CD4-positive, alpha-beta T cell treated with Interleukin-4 for 1 hour (primary cell): ENCODE measurements at regions not wholly inside any gene's neighbourhood (a gene's known extent, or its start where the extent isn't known, plus 50 kb on each side); places are given as distances from the start of the nearest gene placed in this dataset.

Experiments used
- DNase-seq, 2 donors: peaks; one replicate each; pipeline ENCODE4 v3.0.0-alpha.2; 2020 to 2022

DNA sequence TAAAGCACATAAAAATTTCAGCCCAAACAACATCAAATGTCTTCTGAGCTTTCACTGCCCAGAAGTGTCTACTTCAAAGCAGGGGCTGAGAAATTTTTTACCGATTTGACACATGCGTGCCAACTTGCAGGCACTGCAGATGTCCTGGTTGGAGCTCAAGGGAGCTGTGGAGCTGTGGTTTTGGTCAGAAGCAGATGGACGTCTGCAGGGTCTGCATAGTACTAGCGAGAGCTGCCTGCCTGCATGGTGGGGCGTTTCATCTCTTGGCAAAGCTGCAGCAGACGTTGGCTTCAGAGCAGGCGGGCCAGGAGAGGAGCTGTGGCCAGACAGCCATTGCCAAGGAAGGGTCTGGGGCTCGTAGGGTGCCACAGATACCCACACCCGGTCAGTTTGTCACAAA, 296.7 kb downstream of the GLRX3 start:
- DNase-seq: no peak

DNA sequence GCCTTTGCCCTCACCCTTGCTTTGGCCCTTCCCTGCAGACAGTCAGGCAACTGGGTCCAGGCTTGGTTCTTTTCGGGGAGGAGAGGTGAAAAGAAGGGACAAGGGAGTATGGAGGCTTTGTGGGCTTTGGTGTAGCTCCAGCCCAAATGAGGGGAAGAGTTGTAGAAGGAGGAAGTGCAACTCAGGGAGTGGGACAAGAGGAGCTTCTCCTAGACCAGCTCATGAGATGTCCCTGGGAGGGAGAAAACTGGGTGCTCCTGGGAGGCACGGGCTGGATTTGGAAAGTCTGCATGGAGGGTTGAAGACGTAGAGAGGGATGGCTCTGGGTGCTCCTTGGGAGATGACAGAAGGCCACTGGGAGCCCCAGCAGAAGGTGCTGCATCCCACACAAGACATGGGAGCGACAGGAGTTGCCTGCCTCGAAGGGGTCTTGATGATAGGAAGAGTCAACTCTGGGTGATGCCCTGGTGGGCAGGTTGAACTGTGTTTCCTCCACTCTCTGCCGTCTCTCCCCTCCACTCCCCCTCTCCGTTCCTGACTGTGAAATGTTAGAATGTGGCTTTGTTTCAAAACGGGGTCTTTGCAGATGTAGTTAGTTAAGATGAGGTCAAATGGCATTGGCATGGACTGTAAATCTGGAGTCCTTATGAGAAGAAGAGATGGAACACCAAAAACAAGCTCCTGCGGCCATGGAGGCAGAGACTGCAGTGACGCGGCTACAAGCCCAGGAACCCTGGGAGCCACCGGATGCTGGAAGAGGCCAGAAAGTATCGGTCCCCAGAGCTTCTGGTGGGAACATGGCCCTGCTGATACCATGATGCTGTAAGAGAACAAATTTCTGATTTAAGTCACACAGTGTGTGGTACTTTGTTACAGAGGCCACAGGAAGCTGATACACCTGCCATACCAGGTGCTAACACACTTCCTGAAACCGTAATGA, 298.5 kb downstream of the GLRX3 start:
- no peak for DNase-seq

DNA sequence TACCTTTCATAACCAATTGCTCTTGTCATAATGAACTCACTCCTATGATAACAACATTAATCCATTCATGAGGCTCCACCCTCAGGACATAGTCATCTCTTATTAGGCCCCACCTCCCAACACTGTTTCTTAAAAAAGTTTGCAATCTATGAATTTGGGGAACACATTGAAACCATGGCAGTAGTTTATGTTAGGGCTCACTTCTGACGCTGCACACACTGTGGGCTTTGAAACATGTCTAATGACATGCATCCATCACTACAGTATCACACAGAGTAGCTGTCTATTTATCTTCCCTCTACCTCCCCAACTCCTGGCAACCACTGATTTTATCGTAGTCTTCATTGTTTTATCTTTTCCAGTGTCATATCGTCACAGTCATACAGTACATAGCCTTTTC, 299.8 kb downstream of the GLRX3 start:
- no peak for DNase-seq

DNA sequence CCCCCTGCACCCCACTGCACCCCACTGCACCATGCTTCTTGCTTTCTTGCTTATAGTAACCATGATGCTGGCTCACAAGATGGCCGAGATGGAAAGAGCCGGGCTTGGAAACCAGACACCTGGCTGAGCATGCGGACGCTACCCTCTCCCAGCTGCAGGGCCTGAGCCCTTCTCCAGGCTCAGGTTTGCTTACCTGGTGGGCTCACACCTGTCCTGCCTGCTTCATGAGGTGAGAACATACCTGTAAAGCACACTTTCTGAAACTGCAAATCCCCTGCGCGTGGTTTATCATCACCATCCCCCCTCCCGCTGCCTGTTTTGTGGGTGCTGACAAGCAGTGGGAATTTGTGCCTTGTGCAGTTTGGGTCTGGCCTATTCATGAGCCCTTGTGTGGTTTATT, 302.7 kb downstream of the GLRX3 start:
- no peak for DNase-seq

DNA sequence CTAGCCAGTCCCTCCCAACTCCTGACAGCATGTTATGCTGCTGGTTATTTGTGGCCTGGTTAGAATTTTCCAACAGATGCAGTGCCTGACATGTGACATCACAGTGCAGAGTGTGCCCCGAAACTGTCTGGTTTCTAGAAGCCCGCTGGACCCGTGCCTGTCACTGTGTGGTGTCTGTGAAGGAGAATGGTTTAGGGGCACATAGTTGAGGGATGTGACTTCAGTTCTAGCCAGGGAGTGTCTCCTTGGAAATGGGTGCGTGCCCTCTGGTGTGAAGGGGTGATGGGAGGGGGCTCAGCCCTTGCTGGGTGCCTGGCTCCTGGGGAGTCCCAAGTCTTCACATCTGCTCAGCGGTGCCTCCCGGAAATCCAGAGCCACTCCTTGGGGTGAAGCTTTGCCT, 303.6 kb downstream of the GLRX3 start:
- no peak for DNase-seq

GRCh38 chr10:130440494-130440893, 304.3 kb downstream of the GLRX3 start:
- no peak for DNase-seq

- DNase-seq: no peak
Observed at GRCh38 chr10:130440971-130441370, 304.8 kb downstream of the GLRX3 start.

DNA sequence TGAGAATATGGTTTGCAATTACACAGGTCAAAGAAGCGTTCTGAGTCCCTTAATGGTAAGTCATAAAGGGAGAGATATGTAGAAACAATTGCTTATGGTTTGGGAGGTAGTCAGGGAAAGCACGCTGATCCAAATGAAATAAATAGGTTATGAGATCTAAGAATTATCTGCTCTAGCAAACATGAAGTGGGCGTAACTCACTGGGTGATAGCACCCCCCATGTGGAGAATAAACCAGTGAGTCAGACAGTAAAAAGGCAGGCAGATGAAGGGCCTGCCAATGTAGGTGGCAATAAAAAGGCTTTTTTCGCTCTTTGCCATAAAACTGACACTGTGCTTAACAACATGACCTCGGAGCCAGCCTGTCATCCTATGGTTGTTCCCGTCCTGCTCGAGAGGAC, 306.9 kb downstream of the GLRX3 start:
- DNase-seq: no peak

GRCh38 chr10:130453036-130453720, 317.0 kb downstream of the GLRX3 start:
- DNase-seq: no peak

GRCh38 chr10:130453721-130454542, 317.7 kb downstream of the GLRX3 start:
- no peak for DNase-seq

GRCh38 chr10:130454543-130455000, 318.4 kb downstream of the GLRX3 start:
- DNase-seq: no peak

DNA sequence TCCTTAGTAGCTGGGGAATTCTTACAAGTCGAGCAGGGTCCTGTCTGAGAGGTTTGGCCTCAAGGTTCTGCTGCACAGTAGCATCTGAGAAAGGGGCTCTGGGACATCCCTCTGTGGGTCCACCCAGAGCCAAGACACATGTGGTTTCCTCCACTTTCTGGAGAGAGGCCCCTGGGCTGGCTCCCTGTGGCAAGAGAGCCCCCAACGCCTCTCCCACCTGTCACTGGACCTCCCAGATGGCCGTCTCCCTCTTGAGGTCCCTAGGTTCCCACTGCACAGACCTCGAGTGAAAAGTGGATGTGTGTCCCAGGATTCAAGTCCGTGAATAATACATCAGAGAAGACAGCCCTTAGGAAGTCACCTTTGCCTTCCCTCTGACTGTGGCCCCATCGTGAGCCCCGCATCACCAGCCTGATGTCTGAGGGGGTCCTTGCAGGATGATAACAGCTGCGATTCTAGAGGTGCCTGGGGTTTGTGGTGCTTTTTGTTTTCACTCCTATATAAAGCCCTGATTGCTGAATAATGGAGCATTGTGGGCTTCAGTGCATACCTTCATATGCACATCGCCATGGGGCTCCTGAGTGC, 319.0 kb downstream of the GLRX3 start:
- no peak for DNase-seq

- DNase-seq: no peak
Observed at GRCh38 chr10:130455791-130456190, 319.6 kb downstream of the GLRX3 start.

- DNase-seq: no peak
Observed at GRCh38 chr10:130456616-130457015, 320.4 kb downstream of the GLRX3 start.

DNA sequence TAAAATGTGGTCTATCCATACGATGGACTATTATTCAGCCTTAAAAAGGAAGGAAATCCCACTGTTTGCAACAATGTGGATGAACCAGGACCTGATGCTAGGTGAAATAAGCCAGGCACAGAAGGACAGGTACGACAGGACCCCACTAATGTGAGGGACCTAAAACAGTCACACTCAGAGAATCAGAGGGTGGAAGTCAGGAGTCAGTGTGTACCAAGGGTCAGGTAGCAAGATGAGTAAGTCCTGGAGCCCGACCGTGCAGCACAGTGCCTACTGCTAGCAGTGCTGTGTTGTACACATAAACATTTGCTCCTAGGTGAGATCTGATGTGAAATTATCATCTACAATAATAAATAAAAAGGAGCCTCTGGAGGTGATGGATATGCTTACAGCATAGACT, 322.3 kb downstream of the GLRX3 start:
- DNase-seq: no peak

DNA sequence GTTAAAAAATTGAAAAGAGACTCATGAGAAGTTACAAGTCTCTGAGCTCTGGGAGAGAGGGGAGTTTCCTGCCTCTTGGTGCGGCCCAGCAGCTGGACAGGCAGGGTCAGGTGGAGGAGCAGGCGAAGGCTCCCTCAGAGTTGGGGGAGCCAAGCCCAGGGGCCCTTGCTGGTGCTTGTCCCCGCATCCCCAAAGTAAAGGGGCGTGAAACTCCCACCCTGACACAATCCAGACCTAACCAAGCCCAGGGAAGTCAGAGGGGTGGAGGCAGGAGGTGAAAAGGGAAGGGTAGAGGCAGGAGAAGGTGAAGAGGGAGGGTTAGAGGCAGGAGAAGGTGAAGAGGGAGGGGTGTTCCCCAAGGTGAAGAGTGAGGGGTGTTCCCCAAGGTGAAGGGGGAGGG, 322.8 kb downstream of the GLRX3 start:
- no peak for DNase-seq

GRCh38 chr10:130459851-130460490, 323.8 kb downstream of the GLRX3 start:
- no peak for DNase-seq

DNA sequence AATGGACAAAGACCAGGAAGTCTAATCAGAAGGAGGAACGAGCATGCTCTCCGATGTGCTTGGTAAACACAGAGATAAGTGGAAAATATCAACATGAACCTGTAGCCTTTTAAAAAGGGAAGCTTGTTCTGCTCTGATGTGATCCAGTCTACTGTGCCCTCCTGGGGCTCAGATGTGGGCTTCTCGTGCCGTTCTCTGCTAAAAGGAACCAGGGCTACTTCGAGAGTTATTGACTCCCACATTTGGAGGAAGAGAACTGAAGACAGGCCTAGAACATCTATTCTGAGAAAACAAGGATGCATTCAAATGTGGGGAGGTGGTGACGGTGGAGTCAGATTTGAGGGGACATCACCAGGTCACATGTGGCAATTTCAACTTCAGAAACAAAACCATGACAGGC, 325.4 kb downstream of the GLRX3 start:
- no peak for DNase-seq

GRCh38 chr10:130463104-130463875, 327.1 kb downstream of the GLRX3 start:
- no peak for DNase-seq

- DNase-seq: no peak
Observed at GRCh38 chr10:130463876-130464364, 327.7 kb downstream of the GLRX3 start.

DNA sequence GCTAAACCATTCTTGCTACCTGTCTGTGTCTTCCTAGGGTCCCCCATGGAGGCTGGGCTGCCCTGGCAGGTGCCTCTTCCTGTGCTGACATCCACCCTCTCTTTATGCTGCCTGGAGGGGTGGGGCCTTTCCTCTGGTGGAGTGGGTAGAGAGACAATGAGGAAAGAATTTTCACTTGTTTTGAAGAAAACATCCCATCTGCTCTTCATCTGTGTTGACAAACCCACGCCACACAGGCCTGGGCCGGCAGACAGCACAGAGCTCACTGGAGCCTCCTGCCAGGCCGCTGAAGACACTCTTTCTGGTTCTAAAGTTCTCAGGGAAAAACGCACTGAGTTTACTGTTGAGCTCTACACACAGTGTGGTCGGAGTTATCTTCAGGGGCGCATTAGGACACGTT, 328.2 kb downstream of the GLRX3 start:
- no peak for DNase-seq
